ENCODE measurements at regions not wholly inside any gene's neighbourhood (a gene's known extent, or its start where the extent isn't known, plus 50 kb on each side); places are given as distances from the start of the nearest gene placed in this dataset.

DNA sequence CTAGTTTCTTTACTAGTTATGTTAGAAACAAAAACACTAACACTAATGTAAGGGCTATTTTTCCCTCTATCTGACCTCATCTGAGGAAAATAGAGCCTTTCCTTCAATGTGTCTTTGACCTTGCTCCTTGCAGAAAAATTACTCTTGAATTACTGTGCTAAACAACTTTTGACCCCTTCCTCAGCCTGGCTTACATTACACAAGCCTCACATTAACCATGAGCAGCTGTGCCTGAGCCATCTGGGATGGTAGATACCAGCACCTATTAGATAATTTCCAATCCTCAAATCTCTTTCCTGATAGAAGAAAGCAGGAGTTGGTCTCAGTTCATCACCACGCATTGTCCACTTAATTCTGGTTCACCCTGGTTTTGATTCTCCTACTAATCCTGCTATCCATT lies 134.4 kb upstream of the NCAM1 start:
- no peak for TF ChIP-seq ZFX (IDR thresholded peaks at IDR 0.05; ENCODE audit: borderline replicate concordance)
- TF ChIP-seq, protein P1, sequence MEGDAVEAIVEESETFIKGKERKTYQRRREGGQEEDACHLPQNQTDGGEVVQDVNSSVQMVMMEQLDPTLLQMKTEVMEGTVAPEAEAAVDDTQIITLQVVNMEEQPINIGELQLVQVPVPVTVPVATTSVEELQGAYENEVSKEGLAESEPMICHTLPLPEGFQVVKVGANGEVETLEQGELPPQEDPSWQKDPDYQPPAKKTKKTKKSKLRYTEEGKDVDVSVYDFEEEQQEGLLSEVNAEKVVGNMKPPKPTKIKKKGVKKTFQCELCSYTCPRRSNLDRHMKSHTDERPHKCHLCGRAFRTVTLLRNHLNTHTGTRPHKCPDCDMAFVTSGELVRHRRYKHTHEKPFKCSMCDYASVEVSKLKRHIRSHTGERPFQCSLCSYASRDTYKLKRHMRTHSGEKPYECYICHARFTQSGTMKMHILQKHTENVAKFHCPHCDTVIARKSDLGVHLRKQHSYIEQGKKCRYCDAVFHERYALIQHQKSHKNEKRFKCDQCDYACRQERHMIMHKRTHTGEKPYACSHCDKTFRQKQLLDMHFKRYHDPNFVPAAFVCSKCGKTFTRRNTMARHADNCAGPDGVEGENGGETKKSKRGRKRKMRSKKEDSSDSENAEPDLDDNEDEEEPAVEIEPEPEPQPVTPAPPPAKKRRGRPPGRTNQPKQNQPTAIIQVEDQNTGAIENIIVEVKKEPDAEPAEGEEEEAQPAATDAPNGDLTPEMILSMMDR (IDR thresholded peaks at IDR 0.05): no peak
- H3K27ac ChIP-seq: no peak overlapping the region

DNA sequence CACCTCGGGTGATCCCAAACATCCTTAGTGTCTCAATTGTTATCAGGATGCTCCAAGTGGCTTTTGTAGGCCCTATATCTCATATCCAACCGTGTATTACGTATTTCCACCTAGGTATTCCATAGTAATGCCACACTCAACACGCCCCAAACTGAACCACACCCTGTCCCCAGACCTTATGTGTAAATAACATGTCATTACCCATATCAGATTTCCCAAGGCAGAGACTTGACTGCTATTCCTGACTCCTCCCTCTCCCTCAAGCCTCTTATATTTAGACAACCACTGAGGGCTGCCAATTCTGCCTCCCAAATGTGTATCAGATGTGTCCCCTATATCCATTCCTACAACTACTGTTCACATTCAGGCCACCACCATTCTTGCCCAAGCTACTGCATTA lies 132.8 kb upstream of the NCAM1 start:
- no peak overlapping the region for H3K27ac ChIP-seq
- TF ChIP-seq, protein P1 (IDR thresholded peaks at IDR 0.05): no peak
- TF ChIP-seq ZFX (IDR thresholded peaks at IDR 0.05; ENCODE audit: borderline replicate concordance): no peak

DNA sequence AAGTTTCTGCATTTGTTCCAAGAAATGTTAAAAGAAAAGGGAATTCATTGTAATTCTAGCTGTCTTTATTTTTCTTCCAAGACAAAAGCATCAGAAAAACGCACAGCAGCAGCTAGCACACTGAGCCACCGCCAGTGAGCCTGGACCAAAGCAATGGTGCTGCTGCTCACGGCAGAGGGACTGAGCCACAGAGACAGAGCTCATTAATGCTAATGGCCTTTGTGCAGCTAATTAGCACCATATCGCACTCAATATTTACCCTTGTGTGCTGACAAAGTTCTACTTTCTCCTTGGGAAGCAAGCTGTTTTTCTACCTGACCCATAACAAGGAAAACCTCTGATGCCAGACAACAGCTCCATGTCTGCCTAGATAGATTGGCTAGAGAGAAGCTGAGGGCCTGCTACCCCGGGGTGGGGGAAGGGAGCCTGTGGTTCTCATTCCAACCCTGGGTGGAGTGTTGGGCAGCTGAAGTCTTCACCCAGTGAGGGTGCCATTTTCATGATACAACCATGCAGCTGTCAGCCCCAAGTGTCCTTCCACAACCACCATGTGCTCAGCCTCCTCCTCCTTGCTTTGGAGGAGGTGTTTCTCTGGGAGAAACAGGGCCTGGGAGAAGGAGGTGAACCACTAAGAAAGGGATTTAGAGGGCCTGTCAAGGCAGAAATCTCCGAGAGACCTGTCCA lies 131.1 kb upstream of the NCAM1 start:
- TF ChIP-seq, protein P1 (IDR thresholded peaks at IDR 0.05): no peak
- TF ChIP-seq ZFX (IDR thresholded peaks at IDR 0.05; ENCODE audit: borderline replicate concordance): no peak
- H3K27ac ChIP-seq: no peak overlapping the region

DNA sequence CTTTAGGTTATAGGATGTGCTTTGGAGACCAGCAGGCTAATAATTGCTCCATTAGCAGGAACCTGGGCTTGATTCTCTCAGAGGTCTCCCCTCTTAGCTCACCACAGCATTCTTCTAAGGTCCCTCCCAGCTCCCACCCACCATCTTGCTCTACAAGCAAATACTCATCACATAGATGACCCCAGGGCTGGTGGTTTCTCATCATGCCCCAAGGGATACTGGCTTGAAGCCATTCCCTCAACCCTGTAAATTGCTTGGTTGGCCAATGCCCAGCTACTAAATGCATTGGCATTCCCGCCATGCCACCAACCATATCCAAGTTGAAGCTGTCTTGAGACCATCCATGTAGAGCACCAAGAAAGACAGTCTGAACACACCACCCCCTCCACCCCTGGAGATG lies 130.2 kb upstream of the NCAM1 start:
- H3K27ac ChIP-seq: no peak overlapping the region
- TF ChIP-seq, protein P1 (IDR thresholded peaks at IDR 0.05): no peak
- no peak for TF ChIP-seq ZFX (IDR thresholded peaks at IDR 0.05; ENCODE audit: borderline replicate concordance)

DNA sequence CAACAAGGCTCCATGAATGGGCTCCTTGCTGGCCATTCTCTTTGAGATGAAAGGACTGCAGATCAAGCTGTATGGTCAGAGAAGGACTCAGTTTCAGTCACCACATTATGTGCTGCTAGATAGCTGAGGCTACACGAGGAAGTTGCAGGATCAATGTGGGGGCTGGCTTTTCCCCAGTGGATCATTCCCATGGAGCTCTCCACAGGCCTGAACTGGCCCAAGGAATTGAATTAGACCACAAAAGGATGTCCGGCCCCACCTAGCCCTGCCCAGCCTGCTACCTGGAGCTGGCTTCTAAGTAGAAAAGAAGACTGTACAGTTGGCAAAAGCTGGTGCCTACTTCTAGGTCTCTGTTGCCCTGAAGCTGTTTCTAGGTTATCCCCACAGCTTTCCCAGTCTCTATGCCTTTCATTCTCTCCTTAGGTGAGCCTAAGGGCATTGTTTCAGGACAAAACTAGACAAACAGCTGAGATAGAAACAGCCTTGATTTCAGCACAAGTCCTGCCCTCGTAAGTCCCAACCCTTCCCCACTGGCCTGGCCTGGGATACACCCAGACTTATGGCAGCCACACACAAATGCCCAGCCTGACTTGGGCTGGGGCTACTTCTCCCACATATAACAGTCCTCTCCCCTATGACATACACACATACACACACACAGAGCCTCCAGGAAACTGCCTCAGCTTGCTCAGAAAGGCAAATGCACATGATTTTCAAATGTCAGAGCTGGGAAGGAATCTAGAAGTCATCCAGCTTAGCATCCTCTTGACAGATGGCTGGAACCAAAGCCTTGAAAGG lies 129.1 kb upstream of the NCAM1 start:
- no peak for TF ChIP-seq ZFX (IDR thresholded peaks at IDR 0.05; ENCODE audit: borderline replicate concordance)
- TF ChIP-seq, protein P1 (IDR thresholded peaks at IDR 0.05): no peak
- no peak overlapping the region for H3K27ac ChIP-seq

DNA sequence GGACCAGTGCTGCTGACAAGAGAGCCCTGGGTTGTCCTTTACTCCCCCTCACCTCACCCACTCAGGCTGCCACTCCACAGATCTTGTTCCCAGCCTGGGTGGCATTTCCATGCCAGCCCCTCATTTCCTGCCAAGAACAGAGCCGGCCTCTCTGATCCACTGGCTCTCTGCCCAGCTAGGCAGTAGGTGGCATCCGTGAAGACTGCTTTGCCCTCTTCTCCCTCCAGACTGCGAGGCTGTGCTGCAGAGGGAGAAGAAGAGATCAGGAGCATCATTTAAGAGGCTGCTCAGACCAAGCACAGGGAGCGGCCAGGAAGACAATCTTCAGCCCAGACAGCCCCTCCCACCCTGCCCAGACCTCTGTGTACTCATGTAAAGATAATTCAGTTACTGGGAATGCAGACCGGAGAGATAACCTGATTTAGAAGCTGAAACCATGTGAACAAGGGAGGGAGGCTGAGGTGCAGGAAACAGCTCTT lies 126.9 kb upstream of the NCAM1 start:
- TF ChIP-seq ZFX (IDR thresholded peaks at IDR 0.05; ENCODE audit: borderline replicate concordance): no peak
- TF ChIP-seq, protein P1 (IDR thresholded peaks at IDR 0.05): no peak
- H3K27ac ChIP-seq: no peak overlapping the region
